Activated CD8-positive, alpha-beta T cell treated with anti-CD3 and anti-CD28 coated beads, Interleukin-2, amount 10 ng/mL, durations not matched to agents 7 days and 5 days (primary cell): ENCODE measurements at regions not wholly inside any gene's neighbourhood (a gene's known extent, or its start where the extent isn't known, plus 50 kb on each side); places are given as distances from the start of the nearest gene placed in this dataset.
"Not testable (repeated sequence)": the region's sequence is repeated elsewhere in the genome, so short reads cannot be mapped to it uniquely, and the experiment has no call there.

ENCODE experiments used
- ATAC-seq: fragments of 150-1000 bp; cut with Tn5 transposase; one replicate; pipeline ENCODE4 v1.10.0; 2021; ENCODE audit warnings: moderate library complexity
- CTCF ChIA-PET: fragments of 350-600 bp; sonication (Branson Sonifier 250); formaldehyde crosslinking; loops from one replicate; lab custom pipeline; 2021; ENCODE audit warnings: antibody characterized with exemption; lab: Charles Lee
- POLR2A ChIA-PET: fragments of 350-600 bp; sonication (Branson Sonifier 250); formaldehyde crosslinking; loops from one replicate; lab custom pipeline; 2021; ENCODE audit warnings: antibody characterized with exemption; lab: Charles Lee
- DNase-seq: peaks from one replicate; pipeline ENCODE4 v3.0.0-alpha.2; 2020
- H3K27ac Mint-ChIP-seq: one replicate; pipeline ENCODE4 v1.8.0; 2021; ENCODE audit warnings: mild to moderate bottlenecking, mixed read lengths
- H3K27me3 Mint-ChIP-seq: one replicate; pipeline ENCODE4 v1.8.0; 2021; ENCODE audit warnings: low read depth, mixed read lengths
- H3K36me3 Mint-ChIP-seq: one replicate; pipeline ENCODE4 v1.8.0; 2021; ENCODE audit warnings: low read depth, mixed read lengths
- H3K4me1 Mint-ChIP-seq: one replicate; pipeline ENCODE4 v1.8.0; 2021; ENCODE audit warnings: low read depth, mixed read lengths
- H3K4me3 Mint-ChIP-seq: one replicate; pipeline ENCODE4 v1.8.0; 2021; ENCODE audit warnings: mild to moderate bottlenecking, mixed read lengths
- H3K9me3 Mint-ChIP-seq: one replicate; pipeline ENCODE4 v1.8.0; 2022; ENCODE audit warnings: mixed read lengths; ENCODE audit not compliant: insufficient read depth

GRCh38 chr16:29237495-29237894, 169.0 kb downstream of the NPIPB11 start:
- H3K36me3 Mint-ChIP-seq, POLR2A ChIA-PET, H3K4me1 Mint-ChIP-seq, H3K27ac Mint-ChIP-seq, CTCF ChIA-PET, ATAC-seq, H3K4me3 Mint-ChIP-seq, H3K9me3 Mint-ChIP-seq, H3K27me3 Mint-ChIP-seq, DNase-seq: not testable (repeated sequence)

GRCh38 chr16:29237023-29237422, 169.5 kb downstream of the NPIPB11 start:
- H3K4me1 Mint-ChIP-seq, H3K4me3 Mint-ChIP-seq, POLR2A ChIA-PET, DNase-seq, H3K36me3 Mint-ChIP-seq, ATAC-seq, H3K9me3 Mint-ChIP-seq, CTCF ChIA-PET, H3K27me3 Mint-ChIP-seq, H3K27ac Mint-ChIP-seq: not testable (repeated sequence)

GRCh38 chr16:29235836-29236370, 170.6 kb downstream of the NPIPB11 start:
- H3K4me3 Mint-ChIP-seq, H3K36me3 Mint-ChIP-seq, H3K27ac Mint-ChIP-seq, H3K9me3 Mint-ChIP-seq, POLR2A ChIA-PET, ATAC-seq, DNase-seq, H3K4me1 Mint-ChIP-seq, H3K27me3 Mint-ChIP-seq, CTCF ChIA-PET: not testable (repeated sequence)

- H3K27me3 Mint-ChIP-seq, H3K36me3 Mint-ChIP-seq, DNase-seq, H3K9me3 Mint-ChIP-seq, H3K4me3 Mint-ChIP-seq, CTCF ChIA-PET, H3K4me1 Mint-ChIP-seq, POLR2A ChIA-PET, H3K27ac Mint-ChIP-seq, ATAC-seq: not testable (repeated sequence)
Observed at GRCh38 chr16:29234536-29235275, 171.8 kb downstream of the NPIPB11 start.

- H3K9me3 Mint-ChIP-seq, H3K27me3 Mint-ChIP-seq, ATAC-seq, H3K36me3 Mint-ChIP-seq, H3K27ac Mint-ChIP-seq, DNase-seq, H3K4me1 Mint-ChIP-seq, CTCF ChIA-PET, H3K4me3 Mint-ChIP-seq, POLR2A ChIA-PET: not testable (repeated sequence)
Observed at GRCh38 chr16:29233705-29234404, 172.7 kb downstream of the NPIPB11 start.

- H3K27me3 Mint-ChIP-seq = no peaks in the 10 kb centered on the region
- H3K4me1 Mint-ChIP-seq = peaks cover 4% of the 10 kb centered on the region
- ATAC-seq (no peak), DNase-seq (no peak)
- H3K27ac Mint-ChIP-seq = no peak overlapping the region
- CTCF ChIA-PET = no interaction called here
- no peaks in the 10 kb centered on the region for H3K36me3 Mint-ChIP-seq
- H3K9me3 Mint-ChIP-seq = no peaks in the 10 kb centered on the region
- POLR2A ChIA-PET = no interaction called here
- H3K4me3 Mint-ChIP-seq = no peak overlapping the region
Observed at GRCh38 chr16:29232811-29233704, 173.5 kb downstream of the NPIPB11 start.

GRCh38 chr16:29232160-29232705, 174.3 kb downstream of the NPIPB11 start:
- ATAC-seq, H3K4me3 Mint-ChIP-seq, DNase-seq, CTCF ChIA-PET, H3K27me3 Mint-ChIP-seq, POLR2A ChIA-PET, H3K36me3 Mint-ChIP-seq, H3K27ac Mint-ChIP-seq, H3K9me3 Mint-ChIP-seq: not testable (repeated sequence)
- H3K4me1 Mint-ChIP-seq = peaks cover 10% of the 10 kb centered on the region

GRCh38 chr16:29231244-29231643, 175.3 kb downstream of the NPIPB11 start:
- ChIA-PET POLR2A (no interaction called here), CTCF (no interaction called here)
- Mint-ChIP-seq H3K4me3 (no peak overlapping the region), H3K9me3 (no peaks in the 10 kb centered on the region), H3K27me3 (no peaks in the 10 kb centered on the region), H3K27ac (no peak overlapping the region), H3K4me1 (peaks cover 10% of the 10 kb centered on the region), H3K36me3 (no peaks in the 10 kb centered on the region)
- DNase-seq (no peak), ATAC-seq (no peak)

GRCh38 chr16:29230671-29231096, 175.8 kb downstream of the NPIPB11 start:
- ChIA-PET CTCF (no interaction called here), POLR2A (no interaction called here)
- H3K36me3 Mint-ChIP-seq = no peaks in the 10 kb centered on the region
- H3K4me1 Mint-ChIP-seq = peaks cover 10% of the 10 kb centered on the region
- no peak overlapping the region for H3K4me3 Mint-ChIP-seq
- H3K9me3 Mint-ChIP-seq = no peaks in the 10 kb centered on the region
- DNase-seq (no peak), ATAC-seq (no peak)
- H3K27ac Mint-ChIP-seq = no peak overlapping the region
- no peaks in the 10 kb centered on the region for H3K27me3 Mint-ChIP-seq

GRCh38 chr16:29230006-29230668, 176.4 kb downstream of the NPIPB11 start:
- DNase-seq, H3K9me3 Mint-ChIP-seq, H3K36me3 Mint-ChIP-seq, H3K4me3 Mint-ChIP-seq, H3K27me3 Mint-ChIP-seq, H3K27ac Mint-ChIP-seq, POLR2A ChIA-PET, CTCF ChIA-PET, ATAC-seq: not testable (repeated sequence)
- peaks cover 10% of the 10 kb centered on the region for H3K4me1 Mint-ChIP-seq

- H3K4me1 Mint-ChIP-seq = peaks cover 10% of the 10 kb centered on the region
- ATAC-seq, POLR2A ChIA-PET, H3K27ac Mint-ChIP-seq, H3K27me3 Mint-ChIP-seq, H3K9me3 Mint-ChIP-seq, H3K36me3 Mint-ChIP-seq, DNase-seq, H3K4me3 Mint-ChIP-seq, CTCF ChIA-PET: not testable (repeated sequence)
Observed at GRCh38 chr16:29229616-29230005, 176.9 kb downstream of the NPIPB11 start.
